ENCODE measurements at regions not wholly inside any gene's neighbourhood (a gene's known extent, or its start where the extent isn't known, plus 50 kb on each side); places are given as distances from the start of the nearest gene placed in this dataset.

- TF ChIP-seq CTCF (optimal IDR thresholded peaks at IDR 0.05 in 1 of 3, IDR thresholded peaks at IDR 0.05 in 1 of 3, conservative IDR thresholded peaks at IDR 0.05 in 1 of 3; ENCODE audit: extremely low read depth in 1 of 3, insufficient read depth in 2 of 3, low read length in 3 of 3), result no peak
- no peak for TF ChIP-seq EZH2 (IDR thresholded peaks at IDR 0.05; ENCODE audit: low read length)
Observed at GRCh38 chr16:24626256-24626655, 86.9 kb downstream of the RBBP6 start.

Measured in keratinocyte (primary cell).